ENCODE measurements at regions not wholly inside any gene's neighbourhood (a gene's known extent, or its start where the extent isn't known, plus 50 kb on each side); places are given as distances from the start of the nearest gene placed in this dataset.

DNA sequence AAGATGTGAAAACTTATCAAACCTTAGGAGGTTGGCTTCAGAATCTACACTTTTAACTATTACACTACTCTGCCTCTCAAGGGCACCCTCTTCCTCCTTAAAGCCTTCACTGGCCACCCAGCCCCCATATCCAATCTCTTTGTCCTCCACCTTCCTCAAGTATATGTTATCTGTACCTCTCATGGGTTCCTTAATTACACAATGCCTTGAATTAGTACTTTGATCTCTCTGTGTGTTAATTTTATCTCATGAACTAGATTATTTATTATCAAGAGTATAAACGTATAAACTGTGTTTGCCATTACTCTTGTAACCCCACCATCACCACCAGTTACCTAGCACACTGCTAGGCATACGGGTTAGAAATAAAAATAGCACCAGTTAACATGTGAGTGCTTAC is 83.3 kb downstream of the NCR2 start:
- no peak overlapping the region for H3K4me2 ChIP-seq (ENCODE audit: low read length)
- no peak overlapping the region for H2AFZ ChIP-seq
- H3K79me2 ChIP-seq, result no peaks in the 10 kb centered on the region
- TF ChIP-seq, protein P1, sequence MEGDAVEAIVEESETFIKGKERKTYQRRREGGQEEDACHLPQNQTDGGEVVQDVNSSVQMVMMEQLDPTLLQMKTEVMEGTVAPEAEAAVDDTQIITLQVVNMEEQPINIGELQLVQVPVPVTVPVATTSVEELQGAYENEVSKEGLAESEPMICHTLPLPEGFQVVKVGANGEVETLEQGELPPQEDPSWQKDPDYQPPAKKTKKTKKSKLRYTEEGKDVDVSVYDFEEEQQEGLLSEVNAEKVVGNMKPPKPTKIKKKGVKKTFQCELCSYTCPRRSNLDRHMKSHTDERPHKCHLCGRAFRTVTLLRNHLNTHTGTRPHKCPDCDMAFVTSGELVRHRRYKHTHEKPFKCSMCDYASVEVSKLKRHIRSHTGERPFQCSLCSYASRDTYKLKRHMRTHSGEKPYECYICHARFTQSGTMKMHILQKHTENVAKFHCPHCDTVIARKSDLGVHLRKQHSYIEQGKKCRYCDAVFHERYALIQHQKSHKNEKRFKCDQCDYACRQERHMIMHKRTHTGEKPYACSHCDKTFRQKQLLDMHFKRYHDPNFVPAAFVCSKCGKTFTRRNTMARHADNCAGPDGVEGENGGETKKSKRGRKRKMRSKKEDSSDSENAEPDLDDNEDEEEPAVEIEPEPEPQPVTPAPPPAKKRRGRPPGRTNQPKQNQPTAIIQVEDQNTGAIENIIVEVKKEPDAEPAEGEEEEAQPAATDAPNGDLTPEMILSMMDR (IDR thresholded peaks at IDR 0.05), result no peak
- no peaks in the 10 kb centered on the region for H3K27me3 ChIP-seq (ENCODE audit: control insufficient read depth, insufficient read depth, low read length)
- peaks cover 2% of the 10 kb centered on the region for H3K4me1 ChIP-seq
- no peak overlapping the region for H3K4me3 ChIP-seq (ENCODE audit: low read depth, low read length)
- H3K9me3 ChIP-seq (ENCODE audit: control insufficient read depth, low read length), result no peaks in the 10 kb centered on the region
- H3K27ac ChIP-seq, result no peak overlapping the region
- H3K36me3 ChIP-seq (ENCODE audit: control insufficient read depth, insufficient read depth, low read length), result no peaks in the 10 kb centered on the region
- no peak overlapping the region for H3K9ac ChIP-seq

DNA sequence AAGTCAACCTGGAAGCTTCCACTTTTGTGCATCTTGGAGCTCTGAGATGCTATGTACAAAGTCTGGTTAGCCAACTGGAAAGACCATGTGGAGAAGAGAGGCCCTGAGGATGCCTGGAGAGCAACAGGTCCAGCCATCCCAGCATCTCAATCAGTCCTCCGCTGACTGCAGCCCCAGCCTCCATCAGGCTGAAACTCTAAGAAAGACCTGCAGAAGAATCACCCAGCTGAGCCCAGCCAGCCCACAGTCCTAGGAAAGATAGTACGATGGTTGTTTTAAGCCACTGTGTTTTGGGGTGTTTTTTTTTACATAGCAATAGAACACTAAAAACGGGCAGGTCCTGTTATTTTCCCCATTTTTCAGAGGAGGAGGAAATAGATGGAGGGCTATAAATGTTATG is 84.0 kb downstream of the NCR2 start:
- no peak overlapping the region for H3K9ac ChIP-seq
- no peaks in the 10 kb centered on the region for H3K36me3 ChIP-seq (ENCODE audit: control insufficient read depth, insufficient read depth, low read length)
- peaks cover 2% of the 10 kb centered on the region for H3K4me1 ChIP-seq
- H3K79me2 ChIP-seq, result no peaks in the 10 kb centered on the region
- no peaks in the 10 kb centered on the region for H3K27me3 ChIP-seq (ENCODE audit: control insufficient read depth, insufficient read depth, low read length)
- H2AFZ ChIP-seq, result no peak overlapping the region
- TF ChIP-seq, protein P1 (IDR thresholded peaks at IDR 0.05), result no peak
- H3K9me3 ChIP-seq (ENCODE audit: control insufficient read depth, low read length), result no peaks in the 10 kb centered on the region
- H3K27ac ChIP-seq, result no peak overlapping the region
- H3K4me3 ChIP-seq (ENCODE audit: low read depth, low read length), result no peak overlapping the region
- H3K4me2 ChIP-seq (ENCODE audit: low read length), result no peak overlapping the region

DNA sequence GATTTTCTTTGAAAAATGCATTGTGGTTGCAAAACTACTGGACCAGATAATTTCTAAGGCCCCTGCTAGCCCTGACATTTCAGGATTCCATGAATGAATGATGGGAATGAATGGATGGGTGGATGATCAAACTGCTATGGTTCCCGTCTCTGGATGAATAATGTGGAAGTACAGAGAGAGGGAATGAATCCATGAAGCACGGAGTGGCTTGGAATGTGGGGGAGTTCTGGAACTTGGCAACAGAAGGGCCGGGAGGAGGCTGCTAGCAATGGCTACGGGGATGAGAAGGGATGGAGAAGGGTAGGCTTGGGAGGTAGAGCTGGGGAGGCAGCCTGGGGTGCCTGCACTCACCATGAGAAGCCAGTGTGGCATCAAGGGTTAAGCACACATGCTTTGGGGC is 84.8 kb downstream of the NCR2 start:
- no peaks in the 10 kb centered on the region for H3K9me3 ChIP-seq (ENCODE audit: control insufficient read depth, low read length)
- TF ChIP-seq, protein P1 (IDR thresholded peaks at IDR 0.05), result no peak
- no peaks in the 10 kb centered on the region for H3K79me2 ChIP-seq
- H3K4me3 ChIP-seq (ENCODE audit: low read depth, low read length), result no peak overlapping the region
- no peak overlapping the region for H2AFZ ChIP-seq
- no peak overlapping the region for H3K9ac ChIP-seq
- H3K4me1 ChIP-seq, result peaks cover 2% of the 10 kb centered on the region
- no peaks in the 10 kb centered on the region for H3K36me3 ChIP-seq (ENCODE audit: control insufficient read depth, insufficient read depth, low read length)
- H3K27me3 ChIP-seq (ENCODE audit: control insufficient read depth, insufficient read depth, low read length), result no peaks in the 10 kb centered on the region
- no peak overlapping the region for H3K4me2 ChIP-seq (ENCODE audit: low read length)
- no peak overlapping the region for H3K27ac ChIP-seq

DNA sequence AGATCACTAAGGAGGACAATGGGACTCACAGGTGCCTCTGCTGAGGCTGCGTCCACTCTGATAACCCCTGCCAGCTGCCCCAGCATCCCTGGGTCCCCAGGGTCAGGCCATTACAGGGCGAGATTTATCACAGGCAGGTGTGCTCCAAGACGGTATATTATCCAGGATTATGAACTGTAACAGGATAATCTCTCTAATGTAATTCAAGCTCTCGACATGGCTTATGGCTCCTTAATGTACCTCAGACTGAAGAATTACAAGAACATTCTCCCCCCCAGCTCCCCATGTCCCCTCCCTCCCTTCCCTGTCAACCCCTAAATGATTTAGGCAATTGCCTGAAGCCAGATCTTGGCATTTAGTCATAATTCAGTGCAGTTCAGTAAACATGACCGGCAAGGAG is 86.8 kb downstream of the NCR2 start:
- Histone ChIP-seq H3K4me3 (ENCODE audit: low read depth, low read length) (no peak overlapping the region), H3K79me2 (no peaks in the 10 kb centered on the region), H3K9me3 (ENCODE audit: control insufficient read depth, low read length) (no peaks in the 10 kb centered on the region), H3K27ac (no peak overlapping the region), H3K9ac (no peak overlapping the region), H3K4me1 (no peaks in the 10 kb centered on the region), H3K36me3 (ENCODE audit: control insufficient read depth, insufficient read depth, low read length) (no peaks in the 10 kb centered on the region), H2AFZ (no peak overlapping the region), H3K4me2 (ENCODE audit: low read length) (no peak overlapping the region), H3K27me3 (ENCODE audit: control insufficient read depth, insufficient read depth, low read length) (no peaks in the 10 kb centered on the region)
- TF ChIP-seq, protein P1 (IDR thresholded peaks at IDR 0.05), result no peak

DNA sequence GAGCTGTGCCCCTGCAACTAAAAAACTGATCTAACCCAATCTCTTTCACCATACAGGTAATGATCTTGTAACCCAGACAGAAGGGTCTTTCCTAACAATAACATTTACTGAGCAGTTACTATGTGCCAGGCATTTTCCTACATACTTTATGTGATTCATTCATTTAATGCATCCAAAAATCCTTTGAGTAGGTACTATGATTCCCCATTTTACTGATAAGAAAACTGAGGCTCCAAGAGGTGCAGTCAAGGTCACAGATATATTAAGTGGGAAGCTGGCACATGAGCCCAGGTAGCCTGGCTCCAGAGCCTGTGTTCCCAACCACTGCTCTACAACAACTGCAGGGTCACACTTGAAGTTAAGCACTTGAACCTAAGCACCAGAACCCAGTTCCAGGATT is 87.6 kb downstream of the NCR2 start:
- Histone ChIP-seq H3K27me3 (ENCODE audit: control insufficient read depth, insufficient read depth, low read length) (no peaks in the 10 kb centered on the region), H3K27ac (no peak overlapping the region), H2AFZ (no peak overlapping the region), H3K4me3 (ENCODE audit: low read depth, low read length) (no peak overlapping the region), H3K4me2 (ENCODE audit: low read length) (no peak overlapping the region), H3K36me3 (ENCODE audit: control insufficient read depth, insufficient read depth, low read length) (no peaks in the 10 kb centered on the region), H3K4me1 (no peaks in the 10 kb centered on the region), H3K9me3 (ENCODE audit: control insufficient read depth, low read length) (no peaks in the 10 kb centered on the region), H3K79me2 (no peaks in the 10 kb centered on the region), H3K9ac (no peak overlapping the region)
- TF ChIP-seq, protein P1 (IDR thresholded peaks at IDR 0.05), result no peak
